CD4-positive, alpha-beta T cell (primary cell): ENCODE measurements at regions not wholly inside any gene's neighbourhood (a gene's known extent, or its start where the extent isn't known, plus 50 kb on each side); places are given as distances from the start of the nearest gene placed in this dataset.

ENCODE experiments used
- ATAC-seq: fragments of 200-7000 bp; cut with Tn5 transposase; one replicate; pipeline ENCODE4 v1.10.0; 2022; ENCODE audit warnings: mild to moderate bottlenecking; ENCODE audit not compliant: poor library complexity
- CTCF ChIA-PET: fragments of 350-600 bp; sonication (Branson Sonifier 250); formaldehyde crosslinking; loops from one replicate; lab custom pipeline; 2021; ENCODE audit warnings: antibody characterized with exemption, inconsistent platforms; lab: Charles Lee
- POLR2A ChIA-PET: fragments of 350-600 bp; sonication (Branson Sonifier 250); formaldehyde crosslinking; loops from one replicate; lab custom pipeline; 2021; ENCODE audit warnings: antibody characterized with exemption, inconsistent platforms; lab: Charles Lee
- DNase-seq, 14 experiments: peaks; one replicate each; pipeline ENCODE4 v3.0.0-alpha.2; 2013 to 2020; ENCODE audit warnings: mixed read lengths in 2 of 14
- H3K27ac ChIP-seq, 2 donors: one replicate each; pipeline versions ENCODE4 v1.5.1 to v1.7.0; 2013; ENCODE audit warnings: low read length in 2 of 2, low read depth in 1 of 2, mild to moderate bottlenecking in 1 of 2
- H3K27me3 ChIP-seq, 2 experiments: 1 replicate in 1 of 2; 2 replicates in 1 of 2; pipeline versions ENCODE4 v1.6.1 to v1.7.0; 2013; ENCODE audit warnings: low read length in 2 of 2, control low read depth in 1 of 2, mild to moderate bottlenecking in 1 of 2, moderate library complexity in 1 of 2; ENCODE audit not compliant: insufficient read depth in 2 of 2, control insufficient read depth in 1 of 2
- H3K36me3 ChIP-seq: one replicate; pipeline ENCODE4 v1.6.1; 2013; ENCODE audit warnings: low read length, control low read depth; ENCODE audit not compliant: insufficient read depth
- H3K4me1 ChIP-seq: one replicate; pipeline ENCODE4 v1.6.1; 2013; ENCODE audit warnings: low read length, control low read depth; ENCODE audit not compliant: insufficient read depth
- H3K4me3 ChIP-seq: one replicate; pipeline ENCODE4 v1.5.1; 2013; ENCODE audit warnings: mild to moderate bottlenecking, low read length, moderate library complexity
- H3K9me3 ChIP-seq, 2 experiments: 1 replicate in 1 of 2; 2 replicates in 1 of 2; pipeline versions ENCODE4 v1.6.1 to v1.7.0; 2013; ENCODE audit warnings: low read length in 2 of 2, mild to moderate bottlenecking in 2 of 2, control low read depth in 1 of 2, moderate library complexity in 1 of 2; ENCODE audit not compliant: control insufficient read depth in 1 of 2, insufficient read depth in 1 of 2
- H3K27ac Mint-ChIP-seq: one replicate; pipeline ENCODE4 v1.8.0; 2020; ENCODE audit warnings: mixed read lengths
- H3K27me3 Mint-ChIP-seq: one replicate; pipeline ENCODE4 v1.8.0; 2021; ENCODE audit warnings: mixed read lengths
- H3K36me3 Mint-ChIP-seq: one replicate; pipeline ENCODE4 v1.8.0; 2021; ENCODE audit warnings: low read depth, mixed read lengths
- H3K4me1 Mint-ChIP-seq: one replicate; pipeline ENCODE4 v1.8.0; 2021; ENCODE audit warnings: low read depth, mixed read lengths
- H3K4me3 Mint-ChIP-seq: one replicate; pipeline ENCODE4 v1.8.0; 2020; ENCODE audit warnings: mild to moderate bottlenecking, mixed read lengths
- H3K9me3 Mint-ChIP-seq: one replicate; pipeline ENCODE4 v1.8.0; 2020; ENCODE audit warnings: mixed read lengths
- intact Hi-C, 2 experiments: fragments of 100-400 bp; cut with DNase I in 1 of 2; cut with micrococcal nuclease in 1 of 2; formaldehyde crosslinking; loops; one replicate each; pipeline versions ENCODE4 v1.15.1 to v1.9.0; 2023 to 2025; cut with DNase I, micrococcal nuclease
- TF ChIP-seq, protein P1 (sequence below): fragments of 200-600 bp; IDR thresholded peaks from one replicate; pipeline ENCODE4 v1.8.0; 2022; ENCODE audit warnings: antibody characterized with exemption, mild to moderate bottlenecking

DNA sequence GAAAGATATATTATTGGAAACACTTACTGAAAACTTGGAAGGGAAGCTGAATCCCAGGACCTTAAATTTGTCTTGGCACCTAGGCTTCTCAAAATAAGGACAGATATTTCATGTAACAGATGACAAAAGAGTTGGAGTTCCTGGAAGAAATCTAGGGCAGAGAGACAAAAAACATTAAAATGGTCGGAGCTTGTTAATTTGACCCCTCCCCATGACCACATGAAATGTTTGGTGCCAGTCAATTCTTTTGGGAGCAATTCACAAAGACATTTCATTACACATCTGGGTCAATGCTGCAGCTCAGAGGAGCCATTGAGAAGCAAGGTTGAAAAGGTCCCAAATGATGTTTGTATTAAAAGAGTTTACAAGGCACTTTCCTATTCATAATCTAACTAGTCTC, 162.0 kb upstream of the GUCY1A2 start:
- Mint-ChIP-seq H3K4me3 (no peak overlapping the region), H3K27me3 (no peaks in the 10 kb centered on the region), H3K36me3 (no peaks in the 10 kb centered on the region), H3K9me3 (peaks cover 5% of the 10 kb centered on the region), H3K4me1 (no peaks in the 10 kb centered on the region), H3K27ac (no peak overlapping the region)
- Histone ChIP-seq H3K9me3 (peaks cover 0 to 21% of the 10 kb centered on the region in 2 experiments), H3K36me3 (no peaks in the 10 kb centered on the region), H3K4me1 (no peaks in the 10 kb centered on the region), H3K27ac (no peak overlapping the region), H3K27me3 (no peaks in the 10 kb centered on the region), H3K4me3 (no peak overlapping the region)
- ATAC-seq (no peak), DNase-seq (no peak)
- intact Hi-C loops = no loop called here
- CTCF ChIA-PET = no interaction called here
- TF ChIP-seq, protein P1, sequence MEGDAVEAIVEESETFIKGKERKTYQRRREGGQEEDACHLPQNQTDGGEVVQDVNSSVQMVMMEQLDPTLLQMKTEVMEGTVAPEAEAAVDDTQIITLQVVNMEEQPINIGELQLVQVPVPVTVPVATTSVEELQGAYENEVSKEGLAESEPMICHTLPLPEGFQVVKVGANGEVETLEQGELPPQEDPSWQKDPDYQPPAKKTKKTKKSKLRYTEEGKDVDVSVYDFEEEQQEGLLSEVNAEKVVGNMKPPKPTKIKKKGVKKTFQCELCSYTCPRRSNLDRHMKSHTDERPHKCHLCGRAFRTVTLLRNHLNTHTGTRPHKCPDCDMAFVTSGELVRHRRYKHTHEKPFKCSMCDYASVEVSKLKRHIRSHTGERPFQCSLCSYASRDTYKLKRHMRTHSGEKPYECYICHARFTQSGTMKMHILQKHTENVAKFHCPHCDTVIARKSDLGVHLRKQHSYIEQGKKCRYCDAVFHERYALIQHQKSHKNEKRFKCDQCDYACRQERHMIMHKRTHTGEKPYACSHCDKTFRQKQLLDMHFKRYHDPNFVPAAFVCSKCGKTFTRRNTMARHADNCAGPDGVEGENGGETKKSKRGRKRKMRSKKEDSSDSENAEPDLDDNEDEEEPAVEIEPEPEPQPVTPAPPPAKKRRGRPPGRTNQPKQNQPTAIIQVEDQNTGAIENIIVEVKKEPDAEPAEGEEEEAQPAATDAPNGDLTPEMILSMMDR = no peak
- POLR2A ChIA-PET = no interaction called here

DNA sequence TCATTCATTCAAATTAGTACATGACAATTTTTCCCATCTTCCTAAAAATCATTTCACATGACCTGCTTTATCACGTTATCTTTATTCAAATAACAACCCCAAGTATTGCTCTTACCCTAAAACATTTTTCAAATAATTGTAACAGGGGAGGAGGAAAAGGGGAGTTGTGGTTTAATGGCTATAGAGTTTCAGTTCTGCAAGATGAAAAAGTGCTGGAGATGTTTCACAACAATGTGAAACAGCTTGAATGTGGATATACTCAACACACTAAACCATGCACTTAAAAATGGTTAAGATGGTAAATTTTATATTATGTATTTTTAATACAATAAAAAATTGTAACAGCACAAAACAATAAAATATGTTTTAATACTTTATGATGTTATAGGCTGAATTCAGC, 161.6 kb upstream of the GUCY1A2 start:
- ChIA-PET POLR2A (no interaction called here), CTCF (no interaction called here)
- no peak for DNase-seq
- Histone ChIP-seq H3K9me3 (peaks cover 0 to 21% of the 10 kb centered on the region in 2 experiments), H3K27ac (no peak overlapping the region), H3K36me3 (no peaks in the 10 kb centered on the region), H3K4me1 (no peaks in the 10 kb centered on the region), H3K4me3 (no peak overlapping the region), H3K27me3 (no peaks in the 10 kb centered on the region)
- Mint-ChIP-seq H3K4me1 (no peaks in the 10 kb centered on the region), H3K4me3 (no peak overlapping the region), H3K27me3 (no peaks in the 10 kb centered on the region), H3K27ac (no peak overlapping the region), H3K36me3 (no peaks in the 10 kb centered on the region), H3K9me3 (peaks cover 5% of the 10 kb centered on the region)
- no peak for ATAC-seq
- intact Hi-C loops = no loop called here
- TF ChIP-seq, protein P1 = no peak

DNA sequence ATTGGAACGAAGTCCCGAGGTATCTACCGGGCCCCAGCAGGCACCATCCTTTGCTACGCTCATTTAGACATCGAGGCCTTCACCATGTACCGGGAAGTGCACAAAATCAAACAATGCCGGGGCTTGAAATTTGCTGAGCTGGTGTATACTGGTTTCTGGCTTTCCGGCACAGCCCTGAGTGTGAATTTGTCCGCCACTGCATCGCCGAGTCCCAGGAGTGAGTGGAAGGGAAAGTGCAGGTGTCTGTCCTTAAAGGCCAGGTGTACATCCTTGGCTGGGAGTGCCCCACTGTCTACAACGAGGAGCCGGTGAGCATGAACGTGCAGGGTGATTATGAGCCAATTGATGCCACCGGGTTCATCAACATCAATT, 158.8 kb upstream of the GUCY1A2 start:
- no peaks in the 10 kb centered on the region for H3K36me3 Mint-ChIP-seq
- no peaks in the 10 kb centered on the region for H3K36me3 ChIP-seq
- TF ChIP-seq, protein P1 = no peak
- intact Hi-C loops = no loop called here
- ChIA-PET POLR2A (no interaction called here), CTCF (no interaction called here)
- H3K4me3 ChIP-seq = no peak overlapping the region
- H3K27me3 Mint-ChIP-seq = no peaks in the 10 kb centered on the region
- H3K27me3 ChIP-seq = peaks cover 0 to 2% of the 10 kb centered on the region in 2 experiments
- no peak overlapping the region for H3K27ac Mint-ChIP-seq
- no peak overlapping the region for H3K27ac ChIP-seq
- ATAC-seq (no peak), DNase-seq (no peak)
- H3K4me1 ChIP-seq = no peaks in the 10 kb centered on the region
- H3K4me3 Mint-ChIP-seq = no peak overlapping the region
- no peaks in the 10 kb centered on the region for H3K4me1 Mint-ChIP-seq
- H3K9me3 ChIP-seq = peaks cover 0 to 18% of the 10 kb centered on the region in 2 experiments
- peaks cover 10% of the 10 kb centered on the region for H3K9me3 Mint-ChIP-seq
